H1 (cell line): ENCODE measurements at regions not wholly inside any gene's neighbourhood (a gene's known extent, or its start where the extent isn't known, plus 50 kb on each side); places are given as distances from the start of the nearest gene placed in this dataset.
A peak's percentile ranks its signal among the peaks of the same experiment; 100 is the strongest.

Source experiments
- CTCF ChIA-PET: fragments of 300-600 bp; sonication (Branson Sonifier 250); formaldehyde crosslinking; loops from one replicate; lab custom pipeline; 2021; ENCODE audit not compliant: partially characterized antibody; lab: Charles Lee
- POLR2A ChIA-PET: fragments of 300-600 bp; sonication (Branson Sonifier 250); formaldehyde crosslinking; loops from one replicate; lab custom pipeline; 2021; ENCODE audit warnings: inconsistent platforms; ENCODE audit not compliant: partially characterized antibody; lab: Charles Lee
- DNase-seq, 2 experiments: peaks; one replicate each; pipeline versions ENCODE4 v3.0.0 to v3.0.0-alpha.2; 2010 to 2022; ENCODE audit warnings: low spot score in 2 of 2, low read depth in 1 of 2, mixed read lengths in 1 of 2
- FAIRE-seq: peaks from 2 replicates; lab custom pipeline; 2011; peaks lifted over from hg19 to GRCh38; lab: Jason Lieb, UNC
- H2AFZ ChIP-seq: 2 replicates; pipeline ENCODE4 v1.8.1; 2012; ENCODE audit warnings: low read length, inconsistent platforms
- H2AK5ac ChIP-seq: 2 replicates; pipeline ENCODE4 v1.6.1; 2013; ENCODE audit warnings: low read depth, low read length
- H2BK120ac ChIP-seq: replicated peaks from 2 replicates; pipeline ENCODE3; 2013; ENCODE audit warnings: low read depth, low read length, inconsistent platforms
- H2BK12ac ChIP-seq: 2 replicates; pipeline ENCODE4 v1.6.1; 2013; ENCODE audit warnings: low read depth, low read length
- H2BK15ac ChIP-seq: 2 replicates; pipeline ENCODE4 v1.6.1; 2013; ENCODE audit warnings: low read length
- H2BK20ac ChIP-seq: 2 replicates; pipeline ENCODE4 v1.6.1; 2013; ENCODE audit warnings: low read length
- H2BK5ac ChIP-seq: 2 replicates; pipeline ENCODE4 v1.6.1; 2013; ENCODE audit warnings: low read depth, low read length
- H3K14ac ChIP-seq: 2 replicates; pipeline ENCODE4 v1.6.1; 2013; ENCODE audit warnings: inconsistent platforms; ENCODE audit not compliant: insufficient read length
- H3K18ac ChIP-seq: 2 replicates; pipeline ENCODE4 v1.6.1; 2013; ENCODE audit warnings: low read length; ENCODE audit errors: extremely low read depth
- H3K23ac ChIP-seq: 2 replicates; pipeline ENCODE4 v1.6.1; 2013; ENCODE audit warnings: inconsistent platforms; ENCODE audit not compliant: insufficient read length
- H3K23me2 ChIP-seq: 2 replicates; pipeline ENCODE4 v1.6.1; 2013; ENCODE audit warnings: low read depth, low read length
- H3K27ac ChIP-seq: 2 replicates; pipeline ENCODE4 v1.6.1; 2011; ENCODE audit warnings: low read depth, low read length, inconsistent platforms
- H3K27me3 ChIP-seq, 4 experiments: replicated peaks in 1 of 4; 1 replicate in 1 of 4; 2 replicates in 3 of 4; pipeline versions ENCODE4 v1.6.1 to v1.8.1; 2011 to 2013; ENCODE audit warnings: low read length in 3 of 4, mild to moderate bottlenecking in 3 of 4, inconsistent platforms in 2 of 4, mixed read lengths in 2 of 4, moderate library complexity in 1 of 4; ENCODE audit not compliant: control insufficient read depth in 3 of 4, insufficient read depth in 3 of 4; ENCODE audit errors: extremely low read depth in 1 of 4
- H3K36me3 ChIP-seq, 4 experiments: 2 replicates each; pipeline versions ENCODE4 v1.6.1 to v1.8.1; 2011 to 2013; ENCODE audit warnings: mild to moderate bottlenecking in 4 of 4, low read length in 3 of 4, moderate library complexity in 2 of 4, control low read depth in 1 of 4, inconsistent platforms in 1 of 4; ENCODE audit not compliant: insufficient read depth in 4 of 4, control insufficient read depth in 2 of 4
- H3K4ac ChIP-seq: replicated peaks from 2 replicates; pipeline ENCODE3; 2013; ENCODE audit warnings: low read length, low read depth, mixed read lengths, inconsistent platforms; ENCODE audit not compliant: insufficient read length
- H3K4me1 ChIP-seq, 4 experiments: replicated peaks in 1 of 4; 1 replicate in 1 of 4; 2 replicates in 3 of 4; pipeline versions ENCODE4 v1.6.1 to v1.8.1; 2011 to 2013; ENCODE audit warnings: low read length in 3 of 4, inconsistent platforms in 2 of 4, mixed read lengths in 1 of 4; ENCODE audit not compliant: insufficient read depth in 4 of 4, control insufficient read depth in 3 of 4
- H3K4me2 ChIP-seq, 2 experiments: 2 replicates each; pipeline versions ENCODE4 v1.6.1 to v1.8.1; 2011 to 2013; ENCODE audit warnings: low read depth in 2 of 2, low read length in 2 of 2, control low read depth in 1 of 2, inconsistent platforms in 1 of 2, mild to moderate bottlenecking in 1 of 2; ENCODE audit not compliant: insufficient read depth in 1 of 2
- H3K4me3 ChIP-seq, 4 experiments: fragments of 200-600, 300-600 bp in 1 of 4; sonication (generic), shearing (Covaris generic), sonication (Bioruptor Twin) in 1 of 4; 2 replicates each; pipeline versions ENCODE4 v1.5.1 to v1.8.1; 2011 to 2016; ENCODE audit warnings: low read length in 4 of 4, low read depth in 3 of 4, control low read depth in 2 of 4, inconsistent platforms in 2 of 4, mild to moderate bottlenecking in 2 of 4, mixed read lengths in 1 of 4, moderate library complexity in 1 of 4; ENCODE audit not compliant: insufficient read depth in 2 of 4; ENCODE audit errors: extremely low read depth in 1 of 4
- H3K56ac ChIP-seq: replicated peaks from 2 replicates; pipeline ENCODE3; 2013; ENCODE audit warnings: low read depth, mild to moderate bottlenecking, mixed read lengths, low read length, inconsistent platforms; ENCODE audit not compliant: insufficient read length
- H3K79me1 ChIP-seq: 2 replicates; pipeline ENCODE4 v1.6.1; 2013; ENCODE audit warnings: low read depth, low read length, control low read depth
- H3K79me2 ChIP-seq, 2 experiments: 2 replicates each; pipeline versions ENCODE4 v1.6.1 to v1.8.1; 2012 to 2013; ENCODE audit warnings: low read length in 2 of 2, mild to moderate bottlenecking in 2 of 2, inconsistent platforms in 1 of 2; ENCODE audit not compliant: insufficient read depth in 2 of 2, control insufficient read depth in 1 of 2
- H3K9ac ChIP-seq, 4 experiments: replicated peaks in 1 of 4; 1 replicate in 1 of 4; 2 replicates in 3 of 4; pipeline versions ENCODE4 v1.6.1 to v1.8.1; 2011 to 2013; ENCODE audit warnings: low read depth in 3 of 4, low read length in 3 of 4, control low read depth in 2 of 4, mild to moderate bottlenecking in 2 of 4, moderate library complexity in 2 of 4, inconsistent platforms in 1 of 4; ENCODE audit errors: extremely low read depth in 1 of 4
- H3K9me3 ChIP-seq, 2 experiments: 2 replicates each; pipeline versions ENCODE4 v1.6.1 to v1.8.1; 2012 to 2013; ENCODE audit warnings: mild to moderate bottlenecking in 2 of 2, moderate library complexity in 2 of 2, control low read depth in 1 of 2, inconsistent platforms in 1 of 2, low read depth in 1 of 2, low read length in 1 of 2, mixed read lengths in 1 of 2; ENCODE audit not compliant: insufficient read depth in 2 of 2
- H4K20me1 ChIP-seq, 2 experiments: replicated peaks in 1 of 2; 2 replicates each; pipeline versions ENCODE3 to v1.8.1; 2011 to 2013; ENCODE audit warnings: inconsistent platforms in 2 of 2, low read length in 2 of 2, mild to moderate bottlenecking in 1 of 2; ENCODE audit not compliant: insufficient read depth in 2 of 2, control insufficient read depth in 1 of 2
- H4K5ac ChIP-seq: 2 replicates; pipeline ENCODE4 v1.6.1; 2013; ENCODE audit warnings: low read length, low read depth, mixed read lengths, inconsistent platforms; ENCODE audit not compliant: insufficient read length
- H4K8ac ChIP-seq: 2 replicates; pipeline ENCODE4 v1.8.0; 2013; ENCODE audit warnings: mild to moderate bottlenecking, moderate library complexity, low read length, inconsistent platforms; ENCODE audit not compliant: insufficient read depth; ENCODE audit errors: extremely low read depth
- H4K91ac ChIP-seq: replicated peaks from 2 replicates; pipeline ENCODE3; 2013; ENCODE audit warnings: low read length, mixed read lengths, inconsistent platforms; ENCODE audit not compliant: insufficient read length
- ASH2L ChIP-seq: fragments of 200-600, 300-600 bp; sonication (generic); IDR thresholded peaks from one replicate; pipeline ENCODE4 v1.7.1; 2017; ENCODE audit warnings: low read length
- ATF2 ChIP-seq: IDR thresholded peaks from 2 replicates; pipeline ENCODE4 v1.6.1; 2012; ENCODE audit warnings: low read length, inconsistent platforms
- CHD1 ChIP-seq: IDR thresholded peaks from 2 replicates; pipeline ENCODE4 v1.6.1; 2012; ENCODE audit warnings: low read depth, low read length, improper control_type of control experiment
- EGR1 ChIP-seq: IDR thresholded peaks from 2 replicates; pipeline ENCODE4 v1.6.1; 2011; ENCODE audit warnings: low read depth, low read length, borderline replicate concordance
- KDM5A ChIP-seq: fragments of 200-600 bp; IDR thresholded peaks from 2 replicates; pipeline ENCODE4 v1.7.1; 2012; ENCODE audit warnings: mild to moderate bottlenecking, low read length, inconsistent platforms, mixed read lengths
- MAFK ChIP-seq: IDR thresholded peaks from 2 replicates; pipeline ENCODE4 v1.6.1; 2012; ENCODE audit warnings: low read depth, mild to moderate bottlenecking, improper control_type of control experiment, low read length
- POU5F1 ChIP-seq: IDR thresholded peaks from 2 replicates; pipeline ENCODE4 v1.6.1; 2011; ENCODE audit warnings: low read depth, mild to moderate bottlenecking, low read length, moderate library complexity
- SIN3A ChIP-seq, 2 experiments: IDR thresholded peaks in 1 of 2; conservative IDR thresholded peaks in 1 of 2; 2 replicates each; pipeline ENCODE4 v1.6.1; 2011 to 2012; ENCODE audit warnings: low read length in 2 of 2, improper control_type of control experiment in 1 of 2, low read depth in 1 of 2, mild to moderate bottlenecking in 1 of 2
- TAF7 ChIP-seq: optimal IDR thresholded peaks from 2 replicates; pipeline ENCODE3; 2011; ENCODE audit warnings: low read depth, mild to moderate bottlenecking, inconsistent platforms, low read length, moderate library complexity, borderline replicate concordance
- TCF12 ChIP-seq: IDR thresholded peaks from 2 replicates; pipeline ENCODE4 v1.6.1; 2011; ENCODE audit warnings: low read depth, mild to moderate bottlenecking, low read length
- YY1 ChIP-seq: IDR thresholded peaks from 2 replicates; pipeline ENCODE4 v1.6.1; 2011; ENCODE audit warnings: low read depth, mild to moderate bottlenecking, low read length
- WGBS, 2 experiments: shearing (Covaris generic) in 1 of 2; methylation state at CpG; one replicate each; pipeline versions ENCODE4 v1.1.6 to v1.1.7; 2013 to 2015; ENCODE audit warnings: low lambda C conversion rate in 2 of 2, mixed read lengths in 2 of 2, inconsistent platforms in 1 of 2, low coverage in 1 of 2, missing lambda C conversion rate in 1 of 2; ENCODE audit not compliant: insufficient replicate concordance in 2 of 2, insufficient coverage in 1 of 2, insufficient read length in 1 of 2; ENCODE audit errors: extremely low coverage in 1 of 2, missing lambda C conversion rate in 1 of 2; 5-methylcytosine and 5-hydroxymethylcytosine counted together

GRCh38 chr4:24686866-24687692 is 102.7 kb upstream of the DHX15 start:
- Histone ChIP-seq H3K14ac (no peak overlapping the region), H2BK12ac (no peak overlapping the region), H2AFZ (no peak overlapping the region), H3K27me3 (no peaks in the 10 kb centered on the region), H3K4me1 (peaks cover 0 to 19% (median 2%) of the 10 kb centered on the region in 4 experiments; a peak in 3 of 7 replicates), H3K23me2 (no peaks in the 10 kb centered on the region), H2BK120ac (no peak overlapping the region), H2BK5ac (no peak overlapping the region), H3K23ac (no peak overlapping the region), H3K9ac (no peak overlapping the region), H3K79me2 (no peaks in the 10 kb centered on the region), H4K20me1 (no peaks in the 10 kb centered on the region), H2AK5ac (no peak overlapping the region), H2BK15ac (no peak overlapping the region), H4K5ac (no peak overlapping the region), H4K91ac (peak overlapping the region; percentile 48), H3K4me2 (0 out of 4 replicates have a peak overlapping the region, but pooled peaks of 1 of the 2 experiments have one; percentile 47), H3K4ac (no peak overlapping the region), H3K79me1 (no peaks in the 10 kb centered on the region), H3K4me3 (no peak overlapping the region), H4K8ac (no peak overlapping the region), H2BK20ac (0 out of 2 replicates have a peak overlapping the region, but pooled peaks have one; percentile 0), H3K18ac (peak overlapping the region; percentile 66), H3K27ac (no peak overlapping the region), H3K56ac (no peak overlapping the region), H3K36me3 (no peaks in the 10 kb centered on the region), H3K9me3 (no peaks in the 10 kb centered on the region)
- ChIA-PET CTCF (interaction anchor here (0.6 to 3.6 kb wide), 38 partner anchors 9 to 644 kb away, joined by 3 to 24 read pairs (median 4); partner anchors contain the start of gene DHX15), POLR2A (interaction anchor here (0.6 to 1.3 kb wide), 7 partner anchors 13 to 172 kb away, joined by 3 to 4 read pairs (median 3); partner anchors contain the start of gene DHX15)
- 34% methylated on average over 13 of the region's 13 CpGs; no CpG with 5 or more reads in 1 of the 2 experiments for WGBS, 2 experiments
- FAIRE-seq: peak; percentile 89
- peak in 1 of 2 experiments; percentile 88 for DNase-seq
- TF ChIP-seq POU5F1: no peak
- TF ChIP-seq ATF2: no peak
- TF ChIP-seq TCF12: no peak
- TF ChIP-seq KDM5A: no peak
- no peak for TF ChIP-seq EGR1
- no peak for TF ChIP-seq MAFK
- no peak for TF ChIP-seq YY1
- no peak for TF ChIP-seq CHD1
- TF ChIP-seq SIN3A (conservative IDR thresholded peaks at IDR 0.05 in 1 of 2, IDR thresholded peaks at IDR 0.05 in 1 of 2; ENCODE audit: low read depth in 1 of 2, low read length in 2 of 2): no peak
- TF ChIP-seq ASH2L: no peak
- TF ChIP-seq TAF7: no peak
